Activated CD8-positive, alpha-beta T cell treated with anti-CD3 and anti-CD28 coated beads for 36 hours (primary cell): ENCODE measurements at regions not wholly inside any gene's neighbourhood (a gene's known extent, or its start where the extent isn't known, plus 50 kb on each side); places are given as distances from the start of the nearest gene placed in this dataset.

Experiments used
- ATAC-seq: fragments of 200-7000 bp; cut with Tn5 transposase; one replicate; pipeline ENCODE4 v1.10.0; 2021; ENCODE audit warnings: mild to moderate bottlenecking, moderate library complexity
- CTCF ChIA-PET: fragments of 350-600 bp; sonication (Branson Sonifier 250); formaldehyde crosslinking; loops from one replicate; lab custom pipeline; 2021; ENCODE audit warnings: antibody characterized with exemption; lab: Charles Lee
- POLR2A ChIA-PET: fragments of 350-600 bp; sonication (Branson Sonifier 250); formaldehyde crosslinking; loops from one replicate; lab custom pipeline; 2021; ENCODE audit warnings: antibody characterized with exemption; lab: Charles Lee
- DNase-seq: peaks from one replicate; pipeline ENCODE4 v3.0.0-alpha.2; 2020
- H3K27ac Mint-ChIP-seq: one replicate; pipeline ENCODE4 v1.8.0; 2021; ENCODE audit warnings: mild to moderate bottlenecking, mixed read lengths
- H3K27me3 Mint-ChIP-seq: one replicate; pipeline ENCODE4 v1.8.0; 2021; ENCODE audit warnings: mixed read lengths
- H3K36me3 Mint-ChIP-seq: one replicate; pipeline ENCODE4 v1.8.0; 2021; ENCODE audit warnings: low read depth, mixed read lengths
- H3K4me1 Mint-ChIP-seq: one replicate; pipeline ENCODE4 v1.8.0; 2021; ENCODE audit warnings: low read depth, mixed read lengths
- H3K4me3 Mint-ChIP-seq: one replicate; pipeline ENCODE4 v1.8.0; 2021; ENCODE audit warnings: mild to moderate bottlenecking, moderate library complexity, mixed read lengths
- H3K9me3 Mint-ChIP-seq: one replicate; pipeline ENCODE4 v1.8.0; 2021; ENCODE audit warnings: mixed read lengths
- CTCF ChIP-seq: fragments of 200-600 bp; IDR thresholded peaks from one replicate; pipeline ENCODE4 v1.8.0; 2022; ENCODE audit warnings: antibody characterized with exemption, mild to moderate bottlenecking
- intact Hi-C: fragments of 100-400 bp; cut with micrococcal nuclease; formaldehyde crosslinking; loops from one replicate; pipeline ENCODE4 v1.10.0; 2022

- TF ChIP-seq CTCF = no peak
- peaks cover 11% of the 10 kb centered on the region for H3K9me3 Mint-ChIP-seq
Observed at GRCh38 chr6:148602136-148602535, 144.7 kb upstream of the UST start.

GRCh38 chr6:148608199-148608951, 138.5 kb upstream of the UST start:
- Mint-ChIP-seq H3K27me3 (peaks cover 3% of the 10 kb centered on the region), H3K4me3 (no peak overlapping the region), H3K36me3 (no peaks in the 10 kb centered on the region), H3K9me3 (no peaks in the 10 kb centered on the region), H3K4me1 (no peaks in the 10 kb centered on the region), H3K27ac (no peak overlapping the region)
- DNase-seq = no peak
- intact Hi-C loops = no loop called here
- ChIA-PET CTCF (no interaction called here), POLR2A (no interaction called here)
- ATAC-seq = no peak
- TF ChIP-seq CTCF = no peak

More at GRCh38 chr6:148602136-148602535, 144.7 kb upstream of the UST start:
- no peak overlapping the region for H3K4me3 Mint-ChIP-seq
- DNase-seq (no peak), ATAC-seq (no peak)
- no peaks in the 10 kb centered on the region for H3K36me3 Mint-ChIP-seq
- intact Hi-C loops = no loop called here
- CTCF ChIA-PET = no interaction called here
- no peak overlapping the region for H3K27ac Mint-ChIP-seq
- H3K4me1 Mint-ChIP-seq = peaks cover 3% of the 10 kb centered on the region
- POLR2A ChIA-PET = no interaction called here
- peaks cover under 1% of the 10 kb centered on the region for H3K27me3 Mint-ChIP-seq

GRCh38 chr6:148611213-148611612, 135.6 kb upstream of the UST start:
- Mint-ChIP-seq H3K4me3 (no peak overlapping the region), H3K36me3 (no peaks in the 10 kb centered on the region), H3K9me3 (no peaks in the 10 kb centered on the region), H3K27ac (no peak overlapping the region), H3K27me3 (peaks cover 3% of the 10 kb centered on the region), H3K4me1 (no peaks in the 10 kb centered on the region)
- ChIA-PET CTCF (no interaction called here), POLR2A (no interaction called here)
- no peak for TF ChIP-seq CTCF
- intact Hi-C loops = no loop called here
- ATAC-seq (no peak), DNase-seq (no peak)

- ATAC-seq (no peak), DNase-seq (no peak)
- H3K36me3 Mint-ChIP-seq = no peaks in the 10 kb centered on the region
- POLR2A ChIA-PET = interaction anchor here (0.7 kb wide), 1 partner anchor 13 kb away, joined by 5 read pairs; no protein-coding TSS in a partner anchor
- no peaks in the 10 kb centered on the region for H3K9me3 Mint-ChIP-seq
- TF ChIP-seq CTCF = no peak
- peaks cover 3% of the 10 kb centered on the region for H3K27me3 Mint-ChIP-seq
- CTCF ChIA-PET = no interaction called here
- H3K27ac Mint-ChIP-seq = no peak overlapping the region
- H3K4me3 Mint-ChIP-seq = no peak overlapping the region
- no peaks in the 10 kb centered on the region for H3K4me1 Mint-ChIP-seq
- intact Hi-C loops = no loop called here
Observed at GRCh38 chr6:148612043-148612442, 134.8 kb upstream of the UST start.

- Mint-ChIP-seq H3K4me1 (no peaks in the 10 kb centered on the region), H3K36me3 (no peaks in the 10 kb centered on the region), H3K27me3 (peaks cover 4% of the 10 kb centered on the region), H3K9me3 (no peaks in the 10 kb centered on the region), H3K27ac (no peak overlapping the region), H3K4me3 (no peak overlapping the region)
- POLR2A ChIA-PET = no interaction called here
- intact Hi-C loops = no loop called here
- no peak for DNase-seq
- no peak for ATAC-seq
- CTCF ChIA-PET = interaction anchor here (1.3 kb wide), 1 partner anchor 412 kb away, joined by 3 read pairs; no protein-coding TSS in a partner anchor
- no peak for TF ChIP-seq CTCF
Observed at GRCh38 chr6:148614602-148615001, 132.2 kb upstream of the UST start.
